Thyroid gland (tissue), 4 donors: ENCODE measurements at regions not wholly inside any gene's neighbourhood (a gene's known extent, or its start where the extent isn't known, plus 50 kb on each side); places are given as distances from the start of the nearest gene placed in this dataset.
A peak's percentile ranks its signal among the peaks of the same experiment; 100 is the strongest.

Experiments
- POLR2A ChIP-seq, 2 donors: fragments of 450-650 bp; IDR thresholded peaks; one replicate each; pipeline ENCODE4 v1.6.1; 2017; ENCODE audit warnings: antibody characterized with exemption in 2 of 2, mild to moderate bottlenecking in 2 of 2, moderate library complexity in 1 of 2
- TF ChIP-seq, protein P1 (sequence below), 6 experiments: fragments of 200-600 bp in 3 of 6; fragments of 450-650 bp in 3 of 6; sonication (generic) in 3 of 6; IDR thresholded peaks; one replicate each; pipeline ENCODE4 v1.5.1; 2016 to 2019; ENCODE audit warnings: antibody characterized with exemption in 6 of 6, mild to moderate bottlenecking in 2 of 6, inconsistent platforms in 1 of 6, moderate library complexity in 1 of 6

- TF ChIP-seq, protein P1, sequence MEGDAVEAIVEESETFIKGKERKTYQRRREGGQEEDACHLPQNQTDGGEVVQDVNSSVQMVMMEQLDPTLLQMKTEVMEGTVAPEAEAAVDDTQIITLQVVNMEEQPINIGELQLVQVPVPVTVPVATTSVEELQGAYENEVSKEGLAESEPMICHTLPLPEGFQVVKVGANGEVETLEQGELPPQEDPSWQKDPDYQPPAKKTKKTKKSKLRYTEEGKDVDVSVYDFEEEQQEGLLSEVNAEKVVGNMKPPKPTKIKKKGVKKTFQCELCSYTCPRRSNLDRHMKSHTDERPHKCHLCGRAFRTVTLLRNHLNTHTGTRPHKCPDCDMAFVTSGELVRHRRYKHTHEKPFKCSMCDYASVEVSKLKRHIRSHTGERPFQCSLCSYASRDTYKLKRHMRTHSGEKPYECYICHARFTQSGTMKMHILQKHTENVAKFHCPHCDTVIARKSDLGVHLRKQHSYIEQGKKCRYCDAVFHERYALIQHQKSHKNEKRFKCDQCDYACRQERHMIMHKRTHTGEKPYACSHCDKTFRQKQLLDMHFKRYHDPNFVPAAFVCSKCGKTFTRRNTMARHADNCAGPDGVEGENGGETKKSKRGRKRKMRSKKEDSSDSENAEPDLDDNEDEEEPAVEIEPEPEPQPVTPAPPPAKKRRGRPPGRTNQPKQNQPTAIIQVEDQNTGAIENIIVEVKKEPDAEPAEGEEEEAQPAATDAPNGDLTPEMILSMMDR (IDR thresholded peaks at IDR 0.05) = peak in 1 of 6 experiments; percentile 11
- no peak for TF ChIP-seq POLR2A (IDR thresholded peaks at IDR 0.05)
These were observed 376.4 kb downstream of the TCERG1L start for GRCh38 chr10:130935128-130935439.
